HG03159 (cell line): ENCODE measurements at regions not wholly inside any gene's neighbourhood (a gene's known extent, or its start where the extent isn't known, plus 50 kb on each side); places are given as distances from the start of the nearest gene placed in this dataset.
A peak's percentile ranks its signal among the peaks of the same experiment; 100 is the strongest.

ENCODE experiments used
- ATAC-seq: cut with Tn5 transposase; IDR thresholded peaks from one replicate; pipeline ENCODE4 v1.9.1; 2021; ENCODE audit warnings: mild to moderate bottlenecking, moderate library complexity; ENCODE audit not compliant: unreplicated experiment

DNA sequence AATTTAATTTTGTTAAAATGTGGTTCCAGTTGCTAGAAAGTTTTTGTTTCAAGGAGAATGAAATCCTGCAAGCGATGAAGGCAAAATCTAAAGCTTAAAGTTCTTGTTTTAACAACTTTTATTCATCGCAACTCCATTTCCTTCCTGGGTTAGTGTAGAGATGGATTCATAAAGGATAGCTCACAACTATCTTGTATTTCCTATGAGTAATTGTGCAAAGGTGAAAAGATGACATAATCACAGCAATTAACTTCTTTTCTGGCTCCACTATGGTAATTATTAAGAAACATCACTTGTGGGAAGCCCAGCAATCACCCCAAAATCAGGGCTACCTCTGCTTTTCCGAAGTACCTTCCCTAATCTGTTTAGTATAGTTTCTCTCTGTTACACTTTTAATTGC, 80.8 kb upstream of the SEMA6A start:
- ATAC-seq, result no peak

GRCh38 chr5:116654925-116655324, 80.3 kb upstream of the SEMA6A start:
- no peak for ATAC-seq

DNA sequence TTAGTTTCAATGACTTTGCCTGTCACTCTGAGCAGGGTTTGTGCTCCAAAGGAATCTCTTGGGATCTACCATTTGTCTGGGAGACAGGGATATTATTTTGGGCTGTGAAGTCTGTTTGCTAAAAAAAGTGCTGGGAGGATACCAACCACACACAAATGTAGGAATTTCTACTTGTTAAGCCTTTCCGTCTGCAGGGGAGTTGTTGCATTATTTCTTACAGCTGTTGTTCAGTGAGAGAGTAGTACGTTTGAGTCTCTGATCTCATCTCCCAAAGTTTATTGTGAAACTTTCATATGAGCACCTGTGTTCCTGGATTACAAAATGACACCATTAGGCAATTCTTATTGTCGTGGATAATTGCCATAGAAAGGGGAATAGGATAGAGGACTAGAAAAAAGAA, 78.3 kb upstream of the SEMA6A start:
- ATAC-seq, result no peak

DNA sequence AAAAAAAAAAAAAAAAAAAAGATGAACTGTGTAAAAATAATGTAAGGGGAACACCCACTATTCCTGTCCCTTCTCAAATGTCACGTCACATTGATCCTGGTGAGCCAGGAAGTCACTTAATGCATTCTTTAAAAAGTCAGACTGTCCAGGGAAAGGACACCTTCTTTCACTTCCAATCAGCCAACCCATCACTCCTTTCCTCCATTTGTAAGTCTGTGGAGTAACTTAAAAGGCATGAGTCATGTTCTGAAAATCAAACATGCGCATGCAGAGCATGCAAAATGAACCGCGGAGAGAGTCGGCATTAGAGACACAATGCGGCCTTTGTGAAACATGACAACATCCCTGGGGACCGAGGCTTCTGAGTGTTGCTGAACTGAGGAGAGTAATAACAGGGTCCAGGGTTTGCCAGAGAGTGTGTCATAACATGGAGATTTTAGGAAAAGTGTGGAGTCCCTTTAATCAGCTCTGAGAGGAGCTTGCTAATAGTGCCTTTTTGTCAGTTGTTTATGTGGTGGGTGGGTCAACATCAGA, 77.6 kb upstream of the SEMA6A start:
- ATAC-seq, result peak; percentile 94

- ATAC-seq, result no peak
These were observed 77.0 kb upstream of the SEMA6A start for GRCh38 chr5:116651653-116652052.

GRCh38 chr5:116650964-116651363, 76.3 kb upstream of the SEMA6A start:
- no peak for ATAC-seq

GRCh38 chr5:116650544-116650943, 75.9 kb upstream of the SEMA6A start:
- no peak for ATAC-seq

DNA sequence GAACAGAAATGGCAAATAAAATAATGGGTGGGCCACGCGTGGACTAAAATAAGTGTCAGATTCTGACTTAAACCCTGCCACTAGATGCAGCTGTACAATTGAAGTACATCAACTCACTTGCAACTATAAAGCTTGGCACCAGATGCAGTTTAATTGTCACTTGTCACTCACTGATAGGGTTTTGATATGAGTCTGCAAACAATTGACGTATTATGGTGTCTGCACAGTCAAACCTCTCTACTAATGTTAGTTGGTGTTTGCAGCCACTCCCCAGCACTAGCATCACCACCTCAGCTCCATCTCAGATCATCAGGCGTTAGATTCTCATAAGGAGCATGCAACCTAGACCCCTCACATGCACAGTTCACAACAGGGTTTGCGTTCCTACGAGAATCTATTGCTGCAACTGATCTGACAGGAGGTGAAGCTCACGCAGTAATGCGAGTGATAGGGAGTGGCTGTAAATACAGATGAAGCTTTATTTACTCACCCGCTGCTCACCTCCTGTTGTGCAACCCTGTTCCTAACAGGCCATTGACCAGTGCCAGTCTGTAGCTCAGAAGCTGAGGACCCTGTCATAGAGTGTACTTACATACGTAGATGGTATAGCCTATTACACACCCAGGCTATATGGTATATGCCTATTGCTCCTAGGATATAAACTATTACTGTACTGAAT, 72.1 kb upstream of the SEMA6A start:
- ATAC-seq, result no peak

GRCh38 chr5:116645627-116646026, 71.0 kb upstream of the SEMA6A start:
- peak; percentile 68 for ATAC-seq

DNA sequence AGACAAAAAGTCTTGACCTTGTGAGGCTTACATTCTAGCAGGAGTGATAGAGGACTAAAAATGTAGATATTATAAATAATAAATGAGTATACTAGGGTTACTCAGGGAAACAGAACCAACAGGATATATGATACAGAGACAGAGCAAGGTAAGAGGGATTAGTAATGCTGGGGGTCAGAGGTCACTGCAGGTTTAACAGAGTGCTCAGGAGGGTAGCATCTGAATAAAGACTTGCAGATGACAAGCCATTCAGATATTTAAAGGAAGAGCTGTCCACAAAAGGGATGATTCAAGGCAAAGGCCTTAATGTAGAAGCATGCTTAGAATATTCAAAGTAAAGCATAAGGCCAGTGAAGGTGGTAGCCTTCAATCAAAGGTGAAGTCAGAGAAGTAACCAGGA, 65.6 kb upstream of the SEMA6A start:
- no peak for ATAC-seq

DNA sequence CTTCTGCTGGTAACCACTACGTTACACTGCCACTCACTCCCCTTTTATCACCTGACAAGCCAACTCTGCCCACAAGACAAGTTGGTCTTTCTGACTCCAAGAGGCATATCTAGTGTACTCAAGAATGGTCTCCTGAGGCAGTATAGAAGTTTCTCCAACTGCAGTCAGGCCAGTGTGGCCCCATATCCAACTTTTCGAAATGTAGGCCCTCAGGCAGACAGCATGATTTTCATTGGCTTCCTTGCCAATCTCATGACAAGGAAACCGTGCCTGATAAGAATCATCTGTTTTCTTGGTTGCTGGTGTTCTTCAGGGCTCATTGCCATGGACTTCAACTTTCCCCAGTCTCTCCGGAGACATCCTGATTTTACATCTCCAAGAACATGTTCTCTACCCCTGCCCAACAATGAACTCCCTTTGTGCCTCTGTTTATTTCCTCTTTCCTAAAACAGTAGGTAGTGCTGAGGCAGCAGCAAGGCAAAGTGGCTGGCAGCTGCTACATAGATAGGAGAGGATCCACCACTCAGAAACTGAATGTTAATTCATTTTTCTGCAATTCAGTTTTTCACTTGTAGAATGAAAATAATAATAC, 62.6 kb upstream of the SEMA6A start:
- ATAC-seq, result no peak

GRCh38 chr5:116632890-116633289, 58.3 kb upstream of the SEMA6A start:
- no peak for ATAC-seq

GRCh38 chr5:116631147-116631546, 56.5 kb upstream of the SEMA6A start:
- ATAC-seq, result no peak

- no peak for ATAC-seq
These were observed 54.5 kb upstream of the SEMA6A start for GRCh38 chr5:116629168-116629567.

DNA sequence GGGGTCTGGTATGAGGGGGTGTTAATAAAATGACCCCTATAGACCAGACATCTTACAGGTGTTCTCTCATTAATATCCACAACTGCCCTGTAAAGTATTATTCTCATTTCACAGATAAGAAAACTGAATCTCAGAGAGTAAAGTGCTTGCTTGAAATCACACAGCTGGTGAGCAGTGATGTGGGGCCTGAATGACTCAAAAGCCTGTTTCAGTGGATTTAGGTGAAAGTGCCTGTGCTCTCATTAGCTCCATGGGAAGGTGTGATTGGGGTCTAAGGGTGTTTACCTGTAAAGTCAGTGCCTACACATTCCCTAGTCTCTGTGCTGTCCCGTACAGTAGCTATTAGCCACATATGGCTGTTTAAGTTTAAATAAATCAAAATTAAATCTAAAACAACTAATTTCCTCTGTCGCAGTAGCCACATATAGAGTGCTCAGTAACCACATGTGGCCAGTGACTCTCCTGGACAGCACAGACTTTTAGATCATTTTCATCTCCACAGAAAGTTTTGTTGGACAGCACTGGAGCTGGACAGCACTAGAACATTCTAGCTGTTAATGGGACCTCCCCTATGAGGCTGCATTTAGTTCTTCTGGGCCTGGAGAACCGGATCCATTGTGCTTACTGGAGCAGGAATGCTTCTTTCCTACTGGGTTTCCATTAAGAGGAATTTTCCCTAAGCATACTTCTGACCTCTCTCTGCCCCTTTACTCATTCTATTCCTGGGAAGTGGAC, 52.5 kb upstream of the SEMA6A start:
- ATAC-seq, result peak; percentile 95

GRCh38 chr5:116626272-116626723, 51.7 kb upstream of the SEMA6A start:
- no peak for ATAC-seq
